ENCODE measurements at regions not wholly inside any gene's neighbourhood (a gene's known extent, or its start where the extent isn't known, plus 50 kb on each side); places are given as distances from the start of the nearest gene placed in this dataset.

DNA sequence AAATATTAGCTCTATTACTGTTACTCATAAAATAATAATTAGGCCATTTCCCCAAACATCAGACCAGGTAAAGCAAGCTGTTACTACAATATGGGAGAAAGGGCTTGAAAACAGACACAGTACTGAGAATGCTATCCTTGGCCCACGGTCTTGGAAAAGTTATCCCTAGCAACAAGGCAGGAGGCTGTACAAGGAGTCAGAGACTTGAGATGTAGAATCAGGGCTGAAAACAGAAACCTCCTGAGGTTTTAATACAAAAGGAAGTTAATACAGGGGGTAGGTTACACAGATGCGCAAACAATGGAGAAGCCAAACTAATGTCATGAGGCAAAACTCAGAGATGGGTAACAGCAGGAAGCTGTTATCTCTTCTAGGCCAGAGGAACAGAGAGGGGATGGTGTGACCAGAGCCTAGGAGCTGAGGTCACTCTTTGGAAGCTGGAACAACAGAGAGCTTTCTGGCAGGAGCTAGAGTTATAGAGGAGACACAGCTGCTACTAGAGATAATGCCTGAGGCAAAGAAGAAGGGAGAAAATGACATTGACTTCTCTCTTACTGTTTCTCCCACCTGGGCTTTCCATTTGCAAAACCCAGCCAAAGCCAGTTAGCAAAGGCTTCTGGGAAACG is 248.8 kb downstream of the SUDS3 start:
- TF ChIP-seq, protein P1, sequence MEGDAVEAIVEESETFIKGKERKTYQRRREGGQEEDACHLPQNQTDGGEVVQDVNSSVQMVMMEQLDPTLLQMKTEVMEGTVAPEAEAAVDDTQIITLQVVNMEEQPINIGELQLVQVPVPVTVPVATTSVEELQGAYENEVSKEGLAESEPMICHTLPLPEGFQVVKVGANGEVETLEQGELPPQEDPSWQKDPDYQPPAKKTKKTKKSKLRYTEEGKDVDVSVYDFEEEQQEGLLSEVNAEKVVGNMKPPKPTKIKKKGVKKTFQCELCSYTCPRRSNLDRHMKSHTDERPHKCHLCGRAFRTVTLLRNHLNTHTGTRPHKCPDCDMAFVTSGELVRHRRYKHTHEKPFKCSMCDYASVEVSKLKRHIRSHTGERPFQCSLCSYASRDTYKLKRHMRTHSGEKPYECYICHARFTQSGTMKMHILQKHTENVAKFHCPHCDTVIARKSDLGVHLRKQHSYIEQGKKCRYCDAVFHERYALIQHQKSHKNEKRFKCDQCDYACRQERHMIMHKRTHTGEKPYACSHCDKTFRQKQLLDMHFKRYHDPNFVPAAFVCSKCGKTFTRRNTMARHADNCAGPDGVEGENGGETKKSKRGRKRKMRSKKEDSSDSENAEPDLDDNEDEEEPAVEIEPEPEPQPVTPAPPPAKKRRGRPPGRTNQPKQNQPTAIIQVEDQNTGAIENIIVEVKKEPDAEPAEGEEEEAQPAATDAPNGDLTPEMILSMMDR (IDR thresholded peaks at IDR 0.05), result no peak
- TF ChIP-seq POLR2A (IDR thresholded peaks at IDR 0.05), result no peak
- TF ChIP-seq POLR2AphosphoS5 (IDR thresholded peaks at IDR 0.05), result no peak
- TF ChIP-seq EP300 (IDR thresholded peaks at IDR 0.05), result no peak
